GM21723 (cell line): ENCODE measurements at regions not wholly inside any gene's neighbourhood (a gene's known extent, or its start where the extent isn't known, plus 50 kb on each side); places are given as distances from the start of the nearest gene placed in this dataset.
"Not testable (repeated sequence)": the region's sequence is repeated elsewhere in the genome, so short reads cannot be mapped to it uniquely, and the experiment has no call there.

Source experiments
- ATAC-seq: cut with Tn5 transposase; IDR thresholded peaks from one replicate; pipeline ENCODE4 v1.9.1; 2021; ENCODE audit warnings: mild to moderate bottlenecking, moderate library complexity; ENCODE audit not compliant: unreplicated experiment

DNA sequence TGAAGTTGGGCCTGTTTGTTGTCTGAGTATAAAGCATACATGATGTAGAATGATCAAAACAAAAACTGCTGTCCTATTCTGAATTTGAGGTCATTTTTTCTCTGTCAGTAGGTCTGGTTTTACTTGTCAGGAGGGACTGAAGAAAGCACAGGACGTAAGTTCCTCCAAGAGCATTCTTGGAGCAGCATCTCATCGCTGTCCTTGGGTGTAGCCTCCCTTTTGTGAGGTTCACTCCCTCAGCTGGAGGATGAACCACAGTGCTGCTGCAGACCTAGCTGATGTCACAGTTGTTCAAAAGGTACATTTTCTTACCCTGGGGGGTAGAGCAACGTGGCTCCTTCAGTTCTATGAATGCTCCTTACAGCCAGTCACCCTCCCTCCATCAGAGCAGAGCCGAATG lies 490.0 kb upstream of the TBL1XR1 start:
- ATAC-seq, result no peak

DNA sequence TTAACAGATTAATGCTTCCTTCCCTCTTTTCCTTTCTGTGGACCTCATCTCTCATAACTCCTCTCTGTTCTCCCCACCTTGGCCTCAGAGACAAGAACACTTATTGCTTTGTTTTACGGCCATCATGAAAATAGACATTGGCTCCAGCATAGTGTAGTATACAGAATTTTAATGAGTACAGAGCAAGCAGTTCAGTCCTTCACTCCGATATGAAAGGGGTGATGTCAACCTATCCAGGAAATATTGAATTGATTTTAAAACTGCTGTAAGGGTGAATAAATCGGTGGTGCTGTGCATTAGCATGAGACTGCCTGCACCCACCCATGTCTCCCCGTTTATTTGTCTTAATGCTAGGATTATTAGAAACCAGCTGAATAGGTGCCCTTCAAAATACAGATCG lies 490.9 kb upstream of the TBL1XR1 start:
- ATAC-seq, result no peak

DNA sequence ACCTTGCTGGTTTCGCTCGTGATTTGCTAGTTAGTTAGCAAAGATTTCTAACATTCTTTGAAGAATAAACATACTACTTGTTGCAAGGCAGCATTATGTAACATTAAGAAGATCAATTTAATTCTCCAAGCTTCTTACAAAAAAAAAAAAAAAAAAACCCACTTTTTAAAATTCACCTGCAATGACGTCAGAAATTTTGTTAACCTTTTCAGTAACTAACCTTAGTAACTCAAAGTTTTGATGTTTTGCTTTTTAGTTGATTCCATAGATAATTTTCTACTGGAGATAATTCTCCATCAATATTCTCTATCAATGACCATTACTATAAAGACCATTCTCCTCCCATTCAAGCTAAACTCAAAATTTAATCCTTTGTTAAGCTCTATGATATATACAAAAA lies 491.8 kb upstream of the TBL1XR1 start:
- ATAC-seq, result no peak

DNA sequence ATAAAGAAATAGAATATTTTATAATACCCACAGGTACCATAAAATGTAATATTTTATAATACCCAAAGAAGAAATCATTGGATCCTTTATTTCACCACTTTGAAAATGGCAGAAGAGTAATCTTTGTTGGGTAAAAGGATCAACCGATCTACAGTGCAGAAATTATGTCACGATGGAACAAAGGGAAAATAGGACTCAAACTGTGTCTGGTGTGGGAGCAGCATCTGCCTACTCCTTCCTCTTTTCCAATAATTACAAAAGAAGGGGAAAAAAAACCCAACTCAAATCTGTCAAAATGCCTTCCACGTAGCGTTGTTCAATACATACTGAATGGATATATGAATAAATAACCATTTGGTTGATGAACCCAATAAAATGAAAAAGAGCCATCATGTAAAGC lies 492.6 kb upstream of the TBL1XR1 start:
- ATAC-seq, result no peak

DNA sequence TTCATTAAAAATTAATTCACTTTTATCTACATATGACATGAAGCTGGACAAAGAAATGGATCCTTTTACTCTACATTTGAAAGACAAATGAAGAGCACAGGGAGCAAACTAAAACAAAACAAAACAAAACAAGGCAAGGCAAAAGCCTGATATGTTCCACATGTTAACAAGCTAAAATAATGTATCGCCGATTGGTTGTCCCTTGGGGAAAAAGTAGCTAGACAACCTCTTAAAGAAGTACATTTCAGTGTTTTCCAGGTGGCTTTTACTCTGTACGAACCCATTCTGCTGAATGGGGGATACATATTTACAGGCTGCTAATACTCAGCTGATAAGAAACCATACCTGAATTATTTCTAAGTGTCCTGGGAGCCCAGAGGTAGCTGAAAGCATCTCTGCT lies 493.0 kb upstream of the TBL1XR1 start:
- no peak for ATAC-seq

DNA sequence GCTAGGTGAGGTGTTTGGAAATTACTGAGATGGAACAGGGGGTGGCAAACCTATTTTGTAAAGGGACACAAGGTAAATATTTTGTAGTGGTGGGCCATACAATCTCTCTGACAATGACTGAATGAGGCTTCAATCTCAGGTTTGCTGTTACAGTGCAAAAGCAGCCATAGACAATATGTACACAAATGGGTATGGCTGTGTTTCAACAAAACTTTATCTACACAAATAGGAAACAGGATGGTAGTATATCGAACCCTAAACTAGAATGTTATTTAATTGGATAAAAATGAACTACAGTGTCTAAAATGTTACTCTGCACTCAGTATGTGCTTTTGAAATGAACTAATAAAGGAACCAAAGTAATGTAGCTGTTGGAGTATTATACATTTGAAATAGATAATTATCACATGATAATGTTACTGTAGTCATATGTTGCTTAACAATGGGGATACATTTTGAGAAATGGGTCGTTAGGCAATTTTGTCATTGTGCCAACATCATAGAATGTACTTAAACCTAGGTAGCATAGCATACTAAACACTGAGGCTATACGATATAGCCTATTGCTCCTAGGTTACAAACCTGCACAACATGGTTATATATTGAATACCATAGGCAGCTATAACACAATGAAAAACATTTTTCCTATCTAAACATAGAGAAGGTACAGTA lies 495.2 kb upstream of the TBL1XR1 start:
- ATAC-seq, result no peak

DNA sequence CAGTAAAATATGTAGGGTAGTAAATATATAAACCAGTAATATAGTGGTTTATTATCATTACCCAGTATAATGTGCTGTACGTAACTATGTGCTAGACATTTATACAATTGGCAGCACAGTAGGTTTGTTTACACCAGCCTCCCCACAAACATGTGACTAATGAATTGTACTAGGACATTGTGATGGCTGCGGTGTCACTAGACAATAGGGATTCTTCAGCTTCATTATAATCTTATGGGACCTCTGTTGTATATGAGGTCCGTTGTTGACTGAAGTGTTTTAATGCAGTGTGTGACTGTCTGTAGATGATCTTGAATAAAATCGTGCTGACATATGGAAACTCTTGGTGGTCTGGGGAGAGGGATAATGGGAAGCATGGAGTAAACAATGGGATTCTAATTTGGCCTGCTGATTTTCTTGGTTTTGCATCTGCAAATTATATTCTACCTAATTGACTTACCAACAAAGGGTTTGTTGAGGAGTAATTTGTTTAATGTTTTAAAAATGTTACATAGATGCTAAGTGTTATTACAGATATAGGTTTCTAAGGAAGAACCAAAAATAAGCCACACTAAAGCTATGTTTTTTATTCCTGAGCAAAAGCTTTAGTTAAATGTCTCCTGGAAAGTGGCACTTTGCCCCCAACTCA lies 496.5 kb upstream of the TBL1XR1 start:
- no peak for ATAC-seq

DNA sequence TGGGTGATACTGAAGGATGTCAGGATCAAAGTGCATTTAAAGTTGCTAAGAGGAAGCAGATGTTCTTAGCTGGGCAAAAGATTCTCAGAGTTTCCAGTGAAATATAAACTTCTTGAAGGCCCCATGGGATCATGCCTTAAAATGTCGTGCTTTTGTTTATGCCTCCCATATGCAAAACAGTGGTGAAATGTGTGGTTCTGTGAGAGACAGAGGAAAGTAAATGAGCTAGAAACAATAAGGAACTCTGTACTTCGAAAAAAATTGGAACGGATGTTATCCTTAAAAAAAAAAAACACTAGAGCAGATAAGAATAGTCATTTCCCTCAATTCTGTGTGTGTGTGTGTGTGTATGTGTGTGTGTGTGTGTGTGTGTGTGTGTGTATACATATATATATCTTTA lies 497.0 kb upstream of the TBL1XR1 start:
- no peak for ATAC-seq

DNA sequence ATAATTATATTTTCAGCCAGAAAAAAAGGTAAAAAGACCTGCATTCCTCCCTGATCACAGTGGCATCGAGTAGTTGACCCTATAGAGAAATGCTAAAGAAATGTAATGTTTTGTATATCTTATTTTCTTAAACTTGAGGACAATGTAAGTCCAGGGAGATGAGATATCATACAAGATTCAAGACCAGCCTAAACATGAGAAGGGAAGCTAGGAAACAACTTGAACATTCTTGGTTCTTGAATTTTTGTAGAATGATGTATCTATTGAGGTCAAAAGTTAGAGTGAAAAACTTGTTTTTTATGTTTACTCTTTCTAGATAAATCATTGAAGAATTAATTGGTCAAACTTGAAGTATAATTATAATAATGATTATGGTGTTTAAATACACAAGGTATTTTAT lies 497.7 kb upstream of the TBL1XR1 start:
- no peak for ATAC-seq

DNA sequence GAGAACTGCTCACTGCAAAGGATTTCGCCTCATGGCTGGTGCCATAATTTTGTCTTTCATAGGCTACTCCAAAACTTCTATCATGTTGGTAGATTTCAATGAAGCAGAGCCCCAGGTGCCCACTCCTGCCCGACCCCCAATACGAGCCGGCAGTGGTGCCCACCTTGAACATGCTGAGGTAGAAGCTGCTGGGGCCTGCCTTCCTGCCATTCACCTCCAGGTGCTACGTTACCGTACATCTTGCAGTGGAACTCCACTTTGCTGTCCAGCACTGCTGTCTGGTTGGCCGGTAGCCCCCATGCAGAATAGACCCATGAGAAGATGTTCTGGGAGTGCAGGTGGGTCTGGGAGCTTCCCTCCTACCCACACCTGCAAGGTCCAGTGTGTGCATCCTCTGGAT lies 502.8 kb upstream of the TBL1XR1 start:
- no peak for ATAC-seq

DNA sequence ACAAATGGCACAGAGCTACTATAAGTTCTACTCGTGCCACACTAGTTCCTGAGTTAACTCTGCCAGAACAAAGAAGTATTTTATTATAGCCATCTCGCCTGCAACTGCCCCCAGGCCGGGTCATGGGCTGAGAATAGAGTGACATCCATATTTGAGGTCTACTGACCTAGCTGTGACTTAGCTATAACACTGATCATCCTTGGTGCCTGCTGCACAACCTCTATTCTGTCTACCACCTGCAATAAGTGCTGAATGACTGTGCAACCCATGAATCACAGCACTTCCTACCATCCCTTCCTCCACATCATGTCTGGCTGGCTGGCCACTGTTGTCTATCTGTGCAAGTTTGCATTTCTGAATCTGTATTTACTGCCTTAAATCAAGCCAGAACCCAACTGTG lies 506.5 kb upstream of the TBL1XR1 start:
- no peak for ATAC-seq

DNA sequence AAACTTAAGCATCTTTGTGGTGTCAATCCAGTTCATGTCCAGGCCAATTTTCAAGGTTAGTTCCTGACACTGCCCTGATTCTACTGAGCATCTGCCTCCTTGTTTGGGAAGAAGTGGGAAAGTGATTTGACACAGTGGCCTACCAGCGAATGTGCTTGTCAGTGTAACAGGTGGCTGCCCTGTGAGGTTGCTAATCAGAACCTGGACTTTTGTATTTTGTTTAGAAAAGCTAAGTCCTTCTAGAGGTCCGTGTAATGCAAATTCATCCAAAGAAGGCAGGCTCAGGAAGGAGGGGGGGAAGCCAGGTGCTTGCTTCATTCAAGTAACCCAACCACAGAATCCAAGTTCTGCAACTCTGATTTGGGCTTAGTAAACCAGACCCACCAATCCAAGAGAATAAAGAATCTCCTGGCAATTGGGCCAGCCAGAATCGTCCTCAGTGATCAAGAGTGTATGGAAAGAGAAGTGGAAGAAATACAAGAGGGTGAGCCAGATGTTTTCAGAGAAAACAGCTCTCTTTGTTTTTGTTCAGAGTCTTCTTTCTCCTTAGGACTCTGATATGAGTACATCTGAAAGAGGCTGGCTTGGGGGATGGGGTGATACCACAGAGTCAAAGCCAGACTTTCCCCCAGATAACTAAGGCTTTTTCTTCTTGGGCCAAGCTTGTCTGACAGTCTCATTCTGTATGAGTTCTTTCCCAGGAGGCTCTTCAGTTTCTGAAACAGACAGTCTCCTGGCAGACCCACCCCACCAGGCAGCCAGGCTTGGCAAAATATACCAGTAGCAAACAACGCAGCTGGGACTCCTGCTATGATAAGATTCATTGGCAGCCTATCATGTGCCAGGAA lies 508.9 kb upstream of the TBL1XR1 start:
- no peak for ATAC-seq

DNA sequence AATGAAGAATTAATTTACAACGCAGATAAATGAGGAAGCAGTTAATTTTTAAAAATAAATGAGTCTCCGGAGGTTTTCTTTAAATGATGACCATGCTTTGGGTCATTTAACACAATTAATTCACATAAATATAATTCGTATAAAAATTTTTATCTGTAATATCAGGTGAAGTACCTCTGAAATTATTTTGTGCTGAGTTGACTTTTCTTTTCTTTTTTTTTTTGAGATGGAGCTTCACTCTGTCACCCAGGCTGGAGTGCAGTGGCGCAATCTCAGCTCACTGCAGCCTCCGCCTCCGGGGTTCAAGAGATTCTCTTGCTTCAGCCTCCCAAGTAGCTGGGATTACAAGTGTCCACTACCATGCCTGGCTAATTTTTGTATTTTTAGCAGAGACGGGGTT lies 512.2 kb upstream of the TBL1XR1 start:
- ATAC-seq, result not testable (repeated sequence)

DNA sequence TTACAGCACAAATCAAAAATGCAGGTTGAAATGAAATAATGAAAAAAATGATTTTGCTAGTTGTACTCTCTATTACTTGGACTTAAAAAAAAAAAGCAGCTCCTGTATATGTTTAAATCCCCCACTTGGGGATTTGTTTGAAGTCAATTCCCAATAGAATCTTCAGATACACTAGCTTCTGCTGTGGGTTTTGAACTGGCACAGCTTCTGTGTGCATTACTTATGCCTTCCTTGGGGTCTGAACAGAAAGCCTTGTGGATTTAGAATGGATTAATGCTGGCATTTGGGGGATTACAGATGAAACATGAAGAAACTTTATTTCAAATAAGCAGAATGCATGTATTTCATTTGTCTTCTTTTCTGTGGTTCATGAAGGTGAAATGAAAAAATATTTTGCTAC lies 513.2 kb upstream of the TBL1XR1 start:
- no peak for ATAC-seq

DNA sequence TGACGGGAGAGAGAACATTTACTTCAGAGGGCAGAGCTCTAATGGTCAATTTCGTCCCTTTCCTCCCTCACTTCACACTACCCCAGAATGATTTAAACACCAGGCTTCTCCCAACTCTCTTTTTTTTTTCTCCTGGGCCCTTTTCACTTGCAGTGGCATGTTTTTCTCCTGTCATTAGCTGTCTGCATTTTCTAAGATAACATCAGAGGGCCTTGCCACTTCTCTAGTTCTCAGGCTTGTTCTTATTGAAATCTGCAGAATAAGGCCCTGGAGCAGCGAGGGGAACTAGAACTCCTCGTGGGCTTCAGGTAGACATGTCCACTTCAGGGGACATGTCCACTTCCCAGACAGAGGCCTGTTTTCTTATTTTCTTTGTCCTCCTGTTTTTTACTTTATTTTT lies 514.4 kb upstream of the TBL1XR1 start:
- no peak for ATAC-seq

DNA sequence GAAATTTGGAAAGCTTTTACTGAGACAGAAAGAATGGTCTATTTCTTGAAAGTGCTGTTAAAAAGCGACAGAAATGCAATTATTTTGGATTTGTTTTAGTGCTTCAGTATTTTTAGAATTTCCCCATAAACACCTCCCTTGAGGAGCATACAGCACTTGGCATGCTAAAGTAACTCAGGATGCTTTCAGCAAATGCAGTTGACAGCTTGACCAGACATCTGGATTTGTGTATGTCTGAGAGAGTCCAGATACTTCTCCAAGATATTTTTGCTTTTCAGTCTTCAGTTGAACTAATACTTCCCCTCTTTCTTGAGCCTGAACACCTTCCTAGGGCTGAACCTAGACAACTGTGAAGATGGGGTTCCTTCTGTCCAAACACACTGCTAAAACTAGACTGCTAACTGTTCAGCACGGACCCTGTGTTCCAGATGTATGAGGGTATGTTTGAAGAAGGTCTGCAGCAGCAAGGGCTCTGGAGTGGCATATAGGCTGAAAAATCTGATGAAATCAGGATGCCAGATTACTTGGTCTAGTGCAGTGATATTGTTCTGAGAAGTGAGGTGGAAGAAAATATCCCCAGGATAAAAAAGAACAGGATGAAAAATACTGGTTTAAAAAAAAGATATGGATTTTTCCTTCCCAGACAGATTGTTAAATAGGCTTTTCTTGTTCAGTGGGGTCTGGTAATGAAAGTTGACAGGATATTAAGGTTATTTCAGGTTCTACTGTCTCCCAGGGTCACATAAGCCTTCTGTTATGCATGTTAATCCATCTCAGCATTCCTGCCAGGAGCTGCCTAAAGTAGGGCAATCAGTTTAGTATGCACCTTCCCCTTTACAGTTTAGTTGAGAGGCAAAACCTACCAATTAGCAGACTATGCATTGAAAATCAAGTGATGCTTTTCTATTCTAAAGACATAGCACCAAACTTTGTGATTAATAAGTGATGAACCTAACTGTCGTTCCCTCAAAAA lies 516.9 kb upstream of the TBL1XR1 start:
- no peak for ATAC-seq

DNA sequence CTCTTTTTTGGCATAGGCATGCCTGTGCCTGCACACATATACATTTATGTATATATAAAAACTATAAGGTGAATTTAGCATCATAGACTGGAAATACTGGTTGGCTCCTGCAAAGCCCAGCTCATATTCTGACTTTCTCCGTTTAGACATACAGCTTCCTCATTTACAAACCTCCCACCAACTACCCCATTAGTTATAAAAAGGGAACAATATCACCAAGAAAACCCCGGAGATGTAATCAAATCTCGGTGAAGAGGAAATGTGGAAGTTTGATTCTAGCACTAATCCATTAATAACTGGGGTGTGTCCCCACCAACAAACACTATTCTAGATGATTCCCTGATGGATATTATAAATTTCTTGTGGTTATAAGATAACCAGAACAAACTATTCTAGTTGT lies 517.7 kb upstream of the TBL1XR1 start:
- ATAC-seq, result no peak

DNA sequence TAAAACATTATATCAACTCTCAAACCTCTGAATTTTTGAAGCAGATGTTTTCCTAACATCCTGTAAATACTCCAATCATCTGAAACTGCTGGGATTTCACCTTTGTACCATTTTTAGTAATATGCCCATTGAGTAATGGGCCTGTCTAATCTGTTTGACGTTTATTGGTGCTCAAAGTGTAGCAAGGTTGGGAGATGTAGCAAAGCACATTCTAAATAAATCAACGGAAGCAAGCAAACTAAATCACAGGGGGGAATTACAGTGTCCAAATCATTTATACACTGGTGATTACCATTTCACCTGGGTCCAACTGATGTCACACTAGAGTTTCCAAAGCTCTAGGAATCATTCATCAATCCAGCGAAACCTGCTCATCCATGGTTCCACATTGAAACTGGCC lies 518.7 kb upstream of the TBL1XR1 start:
- no peak for ATAC-seq

DNA sequence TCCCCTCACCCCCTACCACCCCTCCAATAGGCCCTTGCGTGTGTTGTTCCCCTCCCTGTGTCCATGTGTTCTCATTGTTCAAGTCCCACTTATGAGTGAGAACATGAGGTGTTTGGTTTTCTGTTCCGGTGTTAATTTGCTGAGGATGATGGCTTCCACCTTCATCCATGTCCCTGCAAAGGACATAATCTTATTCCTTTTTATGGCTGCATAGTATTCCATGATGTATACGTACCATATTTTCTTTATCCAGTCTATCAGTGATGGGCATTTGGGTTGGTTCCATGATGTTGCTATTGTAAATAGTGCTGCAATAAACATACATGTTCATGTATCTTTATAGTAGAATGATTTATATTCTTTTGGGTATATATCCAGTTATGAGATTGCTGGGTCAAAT lies 523.6 kb upstream of the TBL1XR1 start:
- not testable (repeated sequence) for ATAC-seq

DNA sequence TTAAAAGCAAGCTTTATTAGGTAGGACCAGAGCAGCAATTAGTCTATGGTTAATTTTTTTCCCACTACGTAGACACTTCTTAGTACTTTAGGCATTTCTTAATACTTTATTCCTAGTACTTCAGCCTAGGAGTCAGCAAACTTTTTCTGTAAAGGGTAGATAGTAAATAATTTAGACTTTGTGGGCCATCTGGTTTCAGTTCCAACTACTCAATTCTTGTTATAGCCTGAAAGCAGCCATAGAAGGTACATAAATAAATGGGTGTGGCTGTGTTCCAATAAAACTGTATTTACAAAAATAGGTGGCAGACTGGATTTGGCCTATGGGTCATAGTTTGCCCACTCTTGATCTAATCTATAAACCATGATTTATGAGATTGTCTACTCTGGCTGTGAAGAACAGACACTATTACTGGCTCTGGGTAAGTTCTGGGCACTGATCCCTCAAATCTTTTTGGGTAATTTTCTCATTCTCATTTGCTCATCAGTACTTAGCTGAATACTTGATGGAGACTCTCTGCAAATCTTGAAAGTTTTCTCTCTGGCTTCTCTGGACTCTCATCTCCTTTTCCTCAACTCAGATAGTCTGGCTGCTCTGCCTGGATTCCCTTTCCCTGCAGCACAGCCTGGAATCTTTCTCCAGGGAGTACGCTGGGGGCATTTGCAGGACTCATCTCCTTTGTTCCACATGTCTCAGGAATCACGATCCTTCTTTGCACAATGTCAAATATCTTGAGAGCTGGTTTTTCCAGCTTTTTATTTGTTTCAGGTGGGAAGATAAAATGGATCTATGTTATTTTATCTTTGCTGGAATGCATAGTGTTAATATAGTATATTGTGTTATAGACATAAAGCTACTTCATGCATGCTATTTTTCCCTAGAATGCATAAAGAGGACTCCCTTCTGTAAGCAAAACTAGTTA lies 524.8 kb upstream of the TBL1XR1 start:
- no peak for ATAC-seq
